Hepatocyte (in vitro differentiated cells): ENCODE measurements at regions not wholly inside any gene's neighbourhood (a gene's known extent, or its start where the extent isn't known, plus 50 kb on each side); places are given as distances from the start of the nearest gene placed in this dataset.
"Not testable (repeated sequence)": the region's sequence is repeated elsewhere in the genome, so short reads cannot be mapped to it uniquely, and the experiment has no call there.

ENCODE experiments used
- DNase-seq: peaks from one replicate; pipeline ENCODE4 v3.0.0-alpha.2; 2016; ENCODE audit warnings: low spot score
- H2AFZ ChIP-seq: fragments of 200-600 bp; sonication (generic); 2 replicates; pipeline ENCODE4 v1.6.0; 2016; ENCODE audit warnings: antibody characterized with exemption, mild to moderate bottlenecking
- H3K27ac ChIP-seq: fragments of 200-600 bp; sonication (generic); 2 replicates; pipeline ENCODE4 v1.5.1; 2016; ENCODE audit warnings: mild to moderate bottlenecking
- H3K27me3 ChIP-seq: fragments of 200-600 bp; sonication (generic); 2 replicates; pipeline ENCODE4 v1.6.1; 2016
- H3K36me3 ChIP-seq: fragments of 200-600 bp; sonication (generic); replicated peaks from 2 replicates; pipeline ENCODE4 v1.5.1; 2016; ENCODE audit warnings: low read depth; ENCODE audit not compliant: insufficient read depth
- H3K4me1 ChIP-seq: fragments of 200-600 bp; sonication (generic); 2 replicates; pipeline ENCODE4 v1.5.1; 2016; ENCODE audit warnings: mild to moderate bottlenecking, moderate library complexity; ENCODE audit not compliant: insufficient read depth
- H3K4me2 ChIP-seq: fragments of 200-600 bp; sonication (generic); 2 replicates; pipeline ENCODE4 v1.6.0; 2016
- H3K4me3 ChIP-seq: fragments of 200-600 bp; sonication (generic); 2 replicates; pipeline ENCODE4 v1.5.1; 2016; ENCODE audit warnings: mild to moderate bottlenecking
- H3K79me2 ChIP-seq: fragments of 200-600 bp; sonication (generic); 2 replicates; pipeline ENCODE4 v1.6.0; 2017; ENCODE audit warnings: mild to moderate bottlenecking
- H3K9me2 ChIP-seq: fragments of 200-600 bp; sonication (generic); replicated peaks from 2 replicates; pipeline ENCODE4 v1.6.0; 2017; ENCODE audit warnings: mild to moderate bottlenecking; ENCODE audit not compliant: insufficient read depth
- H3K9me3 ChIP-seq: fragments of 200-600 bp; sonication (generic); 2 replicates; pipeline ENCODE4 v1.5.1; 2016; ENCODE audit warnings: low read depth, mild to moderate bottlenecking
- H4K20me1 ChIP-seq: fragments of 200-600 bp; sonication (generic); 2 replicates; pipeline ENCODE4 v1.6.0; 2016; ENCODE audit warnings: mild to moderate bottlenecking; ENCODE audit not compliant: insufficient read depth, poor library complexity, severe bottlenecking
- CTCF ChIP-seq: fragments of 200-600 bp; sonication (generic); IDR thresholded peaks from 2 replicates; pipeline ENCODE4 v1.5.1; 2016; ENCODE audit warnings: antibody characterized with exemption, mild to moderate bottlenecking; ENCODE audit not compliant: poor library complexity
- EZH2 ChIP-seq: fragments of 200-600 bp; sonication (generic); IDR thresholded peaks from 2 replicates; pipeline ENCODE4 v1.6.1; 2016; ENCODE audit warnings: antibody characterized with exemption, mild to moderate bottlenecking, borderline replicate concordance
- EZH2phosphoT487 ChIP-seq: fragments of 200-600 bp; sonication (generic); IDR thresholded peaks from one replicate; pipeline ENCODE4 v1.6.1; 2018; ENCODE audit warnings: antibody characterized with exemption, mild to moderate bottlenecking, low read depth, moderate library complexity; ENCODE audit not compliant: unreplicated experiment, severe bottlenecking
- WGBS: methylation state at CpG from one replicate; pipeline ENCODE4 v1.1.6; 2016; ENCODE audit warnings: low lambda C conversion rate; ENCODE audit errors: missing lambda C conversion rate; 5-methylcytosine and 5-hydroxymethylcytosine counted together

- Histone ChIP-seq H3K79me2 (no peaks in the 10 kb centered on the region), H2AFZ (no peak overlapping the region), H3K36me3 (no peaks in the 10 kb centered on the region), H3K9me2 (no peaks in the 10 kb centered on the region), H3K4me3 (no peak overlapping the region), H3K27ac (no peak overlapping the region), H3K4me2 (no peak overlapping the region), H3K9me3 (no peaks in the 10 kb centered on the region), H3K27me3 (no peaks in the 10 kb centered on the region), H4K20me1 (no peaks in the 10 kb centered on the region), H3K4me1 (peaks cover 4% of the 10 kb centered on the region)
- TF ChIP-seq EZH2: no peak
- no peak for TF ChIP-seq CTCF
- TF ChIP-seq EZH2phosphoT487: no peak
- no peak for DNase-seq
- 48% methylated on average over 3 of the region's 3 CpGs for WGBS
These were observed 140.1 kb downstream of the ZNF486 start for GRCh38 chr19:20307127-20307526.

- H3K4me3 ChIP-seq, H3K27me3 ChIP-seq, H3K4me1 ChIP-seq, H4K20me1 ChIP-seq, H3K27ac ChIP-seq, H3K79me2 ChIP-seq, H3K4me2 ChIP-seq, H2AFZ ChIP-seq, H3K36me3 ChIP-seq, DNase-seq, H3K9me3 ChIP-seq, H3K9me2 ChIP-seq: not testable (repeated sequence)
- 97% methylated on average over 17 of the region's 30 CpGs for WGBS
These were observed 129.3 kb downstream of the ZNF486 start for GRCh38 chr19:20296314-20296713.

GRCh38 chr19:20294181-20294580, 127.2 kb downstream of the ZNF486 start:
- Histone ChIP-seq H3K36me3 (no peaks in the 10 kb centered on the region), H3K27me3 (no peaks in the 10 kb centered on the region), H2AFZ (no peak overlapping the region), H3K9me3 (no peaks in the 10 kb centered on the region), H3K4me2 (no peak overlapping the region), H4K20me1 (no peaks in the 10 kb centered on the region), H3K9me2 (no peaks in the 10 kb centered on the region), H3K4me1 (no peaks in the 10 kb centered on the region), H3K79me2 (no peaks in the 10 kb centered on the region), H3K27ac (no peak overlapping the region), H3K4me3 (no peak overlapping the region)
- no peak for TF ChIP-seq CTCF
- no peak for TF ChIP-seq EZH2phosphoT487
- TF ChIP-seq EZH2: no peak
- no peak for DNase-seq

GRCh38 chr19:20292520-20292919, 125.5 kb downstream of the ZNF486 start:
- H3K4me2 ChIP-seq, H3K9me3 ChIP-seq, H2AFZ ChIP-seq, H3K36me3 ChIP-seq, H3K79me2 ChIP-seq, H4K20me1 ChIP-seq, H3K27ac ChIP-seq, H3K27me3 ChIP-seq, H3K9me2 ChIP-seq, DNase-seq, H3K4me1 ChIP-seq, H3K4me3 ChIP-seq: not testable (repeated sequence)
- 60% methylated on average over 1 of the region's 1 CpG for WGBS

GRCh38 chr19:20289186-20289585, 122.2 kb downstream of the ZNF486 start:
- no peak overlapping the region for H3K4me2 ChIP-seq
- no peak overlapping the region for H3K4me3 ChIP-seq
- no peak overlapping the region for H3K27ac ChIP-seq
- no peaks in the 10 kb centered on the region for H3K9me2 ChIP-seq
- H3K79me2 ChIP-seq: no peaks in the 10 kb centered on the region
- DNase-seq: no peak
- H3K27me3 ChIP-seq: no peaks in the 10 kb centered on the region
- H3K4me1 ChIP-seq: no peaks in the 10 kb centered on the region
- no peaks in the 10 kb centered on the region for H4K20me1 ChIP-seq
- TF ChIP-seq EZH2 (no peak), CTCF (no peak), EZH2phosphoT487 (no peak)
- no peaks in the 10 kb centered on the region for H3K9me3 ChIP-seq
- H3K36me3 ChIP-seq: no peaks in the 10 kb centered on the region
- H2AFZ ChIP-seq: no peak overlapping the region
